ENCODE measurements at regions not wholly inside any gene's neighbourhood (a gene's known extent, or its start where the extent isn't known, plus 50 kb on each side); places are given as distances from the start of the nearest gene placed in this dataset.

DNA sequence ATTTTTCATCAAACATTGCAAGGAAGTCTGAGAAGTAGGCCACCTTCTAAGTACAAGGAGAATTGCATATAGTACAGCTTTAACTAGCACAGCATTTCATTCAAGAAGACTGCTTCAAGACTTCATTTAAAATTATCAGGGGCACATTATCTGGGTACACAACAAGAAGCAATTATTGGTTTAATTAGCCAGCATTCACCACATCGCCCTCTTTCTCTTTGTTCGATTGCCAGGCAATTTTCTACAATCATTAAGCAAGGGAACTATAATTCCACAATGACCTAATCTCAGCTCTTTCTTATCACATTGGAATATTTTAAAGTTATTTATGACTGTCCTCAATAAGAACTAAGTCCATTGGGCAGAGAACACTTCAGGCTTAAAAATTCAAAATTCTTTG lies 1347.1 kb upstream of the PABPC4L start:
- intact Hi-C loops (cut with DNase I), result no loop called here
- no peak overlapping the region for H3K27ac ChIP-seq (replicated peaks in 1 of 4)
- DNase-seq (ENCODE audit: extremely low spot score), result no peak
- 85% methylated on average over 2 of the region's 2 CpGs for WGBS
- H3K9me3 ChIP-seq, result no peaks in the 10 kb centered on the region
- H3K4me3 ChIP-seq, result no peak overlapping the region
- TF ChIP-seq POLR2A (IDR thresholded peaks at IDR 0.05; ENCODE audit: low read depth), result no peak
- no peak for TF ChIP-seq POLR2AphosphoS5 (IDR thresholded peaks at IDR 0.05)
- TF ChIP-seq EP300 (IDR thresholded peaks at IDR 0.05), result no peak
- TF ChIP-seq, protein P1, sequence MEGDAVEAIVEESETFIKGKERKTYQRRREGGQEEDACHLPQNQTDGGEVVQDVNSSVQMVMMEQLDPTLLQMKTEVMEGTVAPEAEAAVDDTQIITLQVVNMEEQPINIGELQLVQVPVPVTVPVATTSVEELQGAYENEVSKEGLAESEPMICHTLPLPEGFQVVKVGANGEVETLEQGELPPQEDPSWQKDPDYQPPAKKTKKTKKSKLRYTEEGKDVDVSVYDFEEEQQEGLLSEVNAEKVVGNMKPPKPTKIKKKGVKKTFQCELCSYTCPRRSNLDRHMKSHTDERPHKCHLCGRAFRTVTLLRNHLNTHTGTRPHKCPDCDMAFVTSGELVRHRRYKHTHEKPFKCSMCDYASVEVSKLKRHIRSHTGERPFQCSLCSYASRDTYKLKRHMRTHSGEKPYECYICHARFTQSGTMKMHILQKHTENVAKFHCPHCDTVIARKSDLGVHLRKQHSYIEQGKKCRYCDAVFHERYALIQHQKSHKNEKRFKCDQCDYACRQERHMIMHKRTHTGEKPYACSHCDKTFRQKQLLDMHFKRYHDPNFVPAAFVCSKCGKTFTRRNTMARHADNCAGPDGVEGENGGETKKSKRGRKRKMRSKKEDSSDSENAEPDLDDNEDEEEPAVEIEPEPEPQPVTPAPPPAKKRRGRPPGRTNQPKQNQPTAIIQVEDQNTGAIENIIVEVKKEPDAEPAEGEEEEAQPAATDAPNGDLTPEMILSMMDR (IDR thresholded peaks at IDR 0.05), result no peak
- no peaks in the 10 kb centered on the region for H3K4me1 ChIP-seq
- H3K27me3 ChIP-seq, result no peaks in the 10 kb centered on the region
- no peaks in the 10 kb centered on the region for H3K36me3 ChIP-seq

DNA sequence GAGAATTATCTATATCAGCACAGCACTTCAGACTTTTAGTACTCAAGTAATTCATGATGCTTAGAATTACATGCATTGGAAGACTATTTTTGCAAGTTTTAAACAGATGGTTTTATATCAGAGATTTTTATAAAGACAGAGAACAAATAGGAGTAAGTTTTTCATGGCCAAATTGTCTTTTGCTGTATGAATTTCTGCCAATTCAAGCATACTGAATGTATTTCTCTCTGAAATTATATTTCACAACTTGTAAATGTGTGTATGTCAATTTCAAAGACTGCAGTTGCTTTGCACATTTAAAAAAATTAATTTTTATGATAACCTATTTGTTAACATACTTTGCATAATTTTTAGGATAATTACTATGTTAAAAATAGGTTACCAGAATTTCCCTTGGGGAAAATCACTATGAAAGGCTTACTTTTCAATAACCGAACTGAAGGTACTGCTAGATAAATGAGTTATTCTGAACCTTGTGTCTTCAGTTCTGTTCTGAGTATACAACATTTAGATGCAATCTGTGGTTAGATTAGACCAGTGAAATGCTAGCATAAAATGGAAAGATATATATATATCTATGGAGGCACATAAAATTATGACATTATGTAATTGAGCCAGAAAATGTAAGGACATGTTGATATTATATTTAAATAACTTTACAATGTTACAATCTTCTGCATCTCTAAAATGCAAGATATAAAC lies 1344.2 kb upstream of the PABPC4L start:
- H3K9me3 ChIP-seq, result no peaks in the 10 kb centered on the region
- H3K4me3 ChIP-seq, result no peak overlapping the region
- 81% methylated on average over 1 of the region's 1 CpG for WGBS
- no peaks in the 10 kb centered on the region for H3K36me3 ChIP-seq
- H3K4me1 ChIP-seq, result no peaks in the 10 kb centered on the region
- no peak for DNase-seq (ENCODE audit: extremely low spot score)
- no peaks in the 10 kb centered on the region for H3K27me3 ChIP-seq
- H3K27ac ChIP-seq (replicated peaks in 1 of 4), result no peak overlapping the region
- intact Hi-C loops (cut with DNase I), result no loop called here
- TF ChIP-seq EP300 (IDR thresholded peaks at IDR 0.05) (no peak), POLR2AphosphoS5 (IDR thresholded peaks at IDR 0.05) (no peak), POLR2A (IDR thresholded peaks at IDR 0.05; ENCODE audit: low read depth) (no peak)
- TF ChIP-seq, protein P1 (IDR thresholded peaks at IDR 0.05), result no peak

DNA sequence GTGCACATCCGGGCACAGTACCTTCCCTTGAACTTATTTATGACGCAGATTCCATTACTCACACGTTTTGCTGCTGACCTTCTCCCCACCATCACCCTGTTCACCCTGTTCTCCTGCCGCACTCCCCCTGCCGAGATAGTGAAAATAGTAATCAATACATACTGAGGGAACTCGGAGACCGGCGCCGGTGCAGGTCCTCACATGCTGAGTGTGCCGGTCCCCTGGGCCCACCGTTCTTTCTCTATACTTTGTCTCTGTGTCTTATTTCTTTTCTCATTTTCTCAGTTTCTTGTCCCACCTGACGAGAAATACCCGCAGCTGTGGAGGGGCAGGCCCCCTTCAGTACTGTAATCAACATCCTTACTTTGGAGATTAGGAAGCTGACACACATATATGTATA lies 1337.1 kb upstream of the PABPC4L start:
- 94% methylated on average over 13 of the region's 13 CpGs for WGBS
- H3K27ac ChIP-seq (replicated peaks in 1 of 4), result no peak overlapping the region
- no peak for DNase-seq (ENCODE audit: extremely low spot score)
- intact Hi-C loops (cut with DNase I), result no loop called here
- no peaks in the 10 kb centered on the region for H3K27me3 ChIP-seq
- no peaks in the 10 kb centered on the region for H3K9me3 ChIP-seq
- H3K4me3 ChIP-seq, result no peak overlapping the region
- H3K4me1 ChIP-seq, result no peaks in the 10 kb centered on the region
- no peak for TF ChIP-seq POLR2AphosphoS5 (IDR thresholded peaks at IDR 0.05)
- TF ChIP-seq EP300 (IDR thresholded peaks at IDR 0.05), result no peak
- no peak for TF ChIP-seq POLR2A (IDR thresholded peaks at IDR 0.05; ENCODE audit: low read depth)
- TF ChIP-seq, protein P1 (IDR thresholded peaks at IDR 0.05), result no peak
- no peaks in the 10 kb centered on the region for H3K36me3 ChIP-seq

DNA sequence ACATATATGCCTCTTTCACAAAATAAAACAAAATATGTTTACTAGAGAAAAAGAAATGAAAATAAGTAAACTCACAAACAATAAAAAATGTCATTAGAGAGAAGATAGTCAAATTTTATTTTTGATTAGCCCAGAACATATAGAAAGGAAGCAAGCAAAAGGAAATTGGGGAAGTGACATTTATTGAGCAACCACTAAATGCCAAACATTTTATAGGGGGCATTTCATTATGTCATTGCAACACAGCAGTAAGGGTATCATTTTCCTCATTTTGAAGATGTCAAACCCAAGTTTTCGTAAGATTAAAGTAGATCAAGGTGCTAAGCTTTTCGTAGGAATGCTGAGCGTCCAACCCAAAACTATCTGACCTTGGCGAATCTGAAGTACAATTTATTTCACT lies 1331.5 kb upstream of the PABPC4L start:
- Histone ChIP-seq H3K27me3 (no peaks in the 10 kb centered on the region), H3K4me3 (no peak overlapping the region), H3K36me3 (no peaks in the 10 kb centered on the region), H3K9me3 (no peaks in the 10 kb centered on the region), H3K4me1 (no peaks in the 10 kb centered on the region), H3K27ac (replicated peaks in 1 of 4) (no peak overlapping the region)
- 93% methylated on average over 4 of the region's 4 CpGs for WGBS
- intact Hi-C loops (cut with DNase I), result no loop called here
- no peak for DNase-seq (ENCODE audit: extremely low spot score)
- TF ChIP-seq EP300 (IDR thresholded peaks at IDR 0.05), result no peak
- TF ChIP-seq, protein P1 (IDR thresholded peaks at IDR 0.05), result no peak
- no peak for TF ChIP-seq POLR2A (IDR thresholded peaks at IDR 0.05; ENCODE audit: low read depth)
- no peak for TF ChIP-seq POLR2AphosphoS5 (IDR thresholded peaks at IDR 0.05)

DNA sequence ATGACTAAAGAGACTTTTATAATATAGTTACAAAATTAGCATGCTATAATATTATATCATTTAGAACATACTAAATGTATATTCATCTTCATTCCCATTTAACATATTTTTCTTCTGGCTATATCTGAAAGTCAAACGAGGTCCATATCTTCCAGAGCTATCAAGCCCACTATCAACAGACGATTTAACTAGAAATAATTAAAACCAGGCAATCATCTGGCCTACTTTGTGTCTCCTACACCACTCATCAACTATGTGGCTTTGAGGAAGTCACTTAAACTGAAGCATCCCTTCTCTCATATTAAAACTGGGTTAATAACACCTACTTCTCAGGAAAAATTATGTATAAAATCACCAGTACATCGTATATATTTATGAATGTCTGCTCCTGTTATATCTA lies 1330.5 kb upstream of the PABPC4L start:
- no peaks in the 10 kb centered on the region for H3K36me3 ChIP-seq
- H3K9me3 ChIP-seq, result no peaks in the 10 kb centered on the region
- intact Hi-C loops (cut with DNase I), result no loop called here
- no peak overlapping the region for H3K4me3 ChIP-seq
- no peak overlapping the region for H3K27ac ChIP-seq (replicated peaks in 1 of 4)
- WGBS, result 66% methylated on average over 3 of the region's 3 CpGs
- no peak for DNase-seq (ENCODE audit: extremely low spot score)
- H3K4me1 ChIP-seq, result no peaks in the 10 kb centered on the region
- TF ChIP-seq EP300 (IDR thresholded peaks at IDR 0.05), result no peak
- no peaks in the 10 kb centered on the region for H3K27me3 ChIP-seq
